GM19023 (cell line): ENCODE measurements at regions not wholly inside any gene's neighbourhood (a gene's known extent, or its start where the extent isn't known, plus 50 kb on each side); places are given as distances from the start of the nearest gene placed in this dataset.

Source experiments
- ATAC-seq: cut with Tn5 transposase; IDR thresholded peaks from one replicate; pipeline ENCODE4 v1.9.1; 2021; ENCODE audit warnings: mild to moderate bottlenecking, moderate library complexity; ENCODE audit not compliant: unreplicated experiment

GRCh38 chr4:58935332-58935731, 1825.1 kb upstream of the IGFBP7 start:
- no peak for ATAC-seq

GRCh38 chr4:58936436-58936835, 1826.3 kb upstream of the IGFBP7 start:
- no peak for ATAC-seq

- ATAC-seq = no peak
These were observed 1830.0 kb upstream of the IGFBP7 start for GRCh38 chr4:58940167-58940566.

GRCh38 chr4:58941286-58941685, 1831.1 kb upstream of the IGFBP7 start:
- ATAC-seq = no peak

GRCh38 chr4:58953575-58953974, 1843.4 kb upstream of the IGFBP7 start:
- ATAC-seq = no peak

GRCh38 chr4:58957711-58958110, 1847.5 kb upstream of the IGFBP7 start:
- ATAC-seq = no peak

GRCh38 chr4:58961283-58961682, 1851.1 kb upstream of the IGFBP7 start:
- ATAC-seq = no peak

- no peak for ATAC-seq
These were observed 1851.7 kb upstream of the IGFBP7 start for GRCh38 chr4:58961925-58962324.

GRCh38 chr4:58962424-58962823, 1852.2 kb upstream of the IGFBP7 start:
- ATAC-seq = no peak

GRCh38 chr4:58981828-58982227, 1871.6 kb upstream of the IGFBP7 start:
- no peak for ATAC-seq

- no peak for ATAC-seq
These were observed 1873.7 kb upstream of the IGFBP7 start for GRCh38 chr4:58983887-58984286.

- ATAC-seq = no peak
These were observed 1892.0 kb upstream of the IGFBP7 start for GRCh38 chr4:59002148-59002547.

- no peak for ATAC-seq
These were observed 1914.1 kb upstream of the IGFBP7 start for GRCh38 chr4:59024257-59024656.

GRCh38 chr4:59037812-59038211, 1927.6 kb upstream of the IGFBP7 start:
- ATAC-seq = no peak

- ATAC-seq = no peak
These were observed 1928.9 kb upstream of the IGFBP7 start for GRCh38 chr4:59039046-59039445.

- ATAC-seq = no peak
These were observed 1934.2 kb upstream of the IGFBP7 start for GRCh38 chr4:59044286-59044900.

- ATAC-seq = no peak
These were observed 1943.9 kb upstream of the IGFBP7 start for GRCh38 chr4:59054086-59054485.

- ATAC-seq = no peak
These were observed 1947.6 kb upstream of the IGFBP7 start for GRCh38 chr4:59057804-59058203.

- no peak for ATAC-seq
These were observed 1948.4 kb upstream of the IGFBP7 start for GRCh38 chr4:59058543-59058942.

GRCh38 chr4:59060002-59060846, 1950.0 kb upstream of the IGFBP7 start:
- no peak for ATAC-seq

- ATAC-seq = no peak
These were observed 1950.7 kb upstream of the IGFBP7 start for GRCh38 chr4:59060895-59061294.

GRCh38 chr4:59063015-59063720, 1953.0 kb upstream of the IGFBP7 start:
- ATAC-seq = no peak
